ENCODE measurements at regions not wholly inside any gene's neighbourhood (a gene's known extent, or its start where the extent isn't known, plus 50 kb on each side); places are given as distances from the start of the nearest gene placed in this dataset.

DNA sequence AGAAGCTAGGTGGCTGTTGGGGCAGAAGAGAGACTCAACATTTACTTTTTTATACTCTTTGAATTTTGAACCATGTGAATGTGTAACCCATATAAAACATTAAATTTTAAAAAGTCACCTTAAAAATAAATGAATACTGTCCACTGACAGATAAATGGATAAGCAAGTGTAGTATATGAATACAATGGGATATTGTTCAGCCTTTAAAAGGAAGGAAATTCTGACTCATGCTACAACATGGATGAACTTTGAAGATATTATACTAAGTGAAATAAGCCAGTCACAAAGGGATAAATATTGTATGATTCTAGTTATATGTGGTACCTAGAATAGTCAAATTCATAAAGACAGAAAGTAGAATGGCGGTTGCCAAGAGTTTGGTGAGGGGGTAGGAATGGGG lies 113.9 kb downstream of the TMEM174 start:
- Histone ChIP-seq H3K4me3 (no peak overlapping the region), H3K4me1 (peaks cover 2% of the 10 kb centered on the region), H3K36me3 (no peaks in the 10 kb centered on the region), H3K9me3 (replicated peaks) (no peaks in the 10 kb centered on the region), H3K27me3 (ENCODE audit: low read depth) (peaks cover 64% of the 10 kb centered on the region), H3K27ac (replicated peaks) (no peak overlapping the region)
- no peak for DNase-seq
- TF ChIP-seq, protein P1, sequence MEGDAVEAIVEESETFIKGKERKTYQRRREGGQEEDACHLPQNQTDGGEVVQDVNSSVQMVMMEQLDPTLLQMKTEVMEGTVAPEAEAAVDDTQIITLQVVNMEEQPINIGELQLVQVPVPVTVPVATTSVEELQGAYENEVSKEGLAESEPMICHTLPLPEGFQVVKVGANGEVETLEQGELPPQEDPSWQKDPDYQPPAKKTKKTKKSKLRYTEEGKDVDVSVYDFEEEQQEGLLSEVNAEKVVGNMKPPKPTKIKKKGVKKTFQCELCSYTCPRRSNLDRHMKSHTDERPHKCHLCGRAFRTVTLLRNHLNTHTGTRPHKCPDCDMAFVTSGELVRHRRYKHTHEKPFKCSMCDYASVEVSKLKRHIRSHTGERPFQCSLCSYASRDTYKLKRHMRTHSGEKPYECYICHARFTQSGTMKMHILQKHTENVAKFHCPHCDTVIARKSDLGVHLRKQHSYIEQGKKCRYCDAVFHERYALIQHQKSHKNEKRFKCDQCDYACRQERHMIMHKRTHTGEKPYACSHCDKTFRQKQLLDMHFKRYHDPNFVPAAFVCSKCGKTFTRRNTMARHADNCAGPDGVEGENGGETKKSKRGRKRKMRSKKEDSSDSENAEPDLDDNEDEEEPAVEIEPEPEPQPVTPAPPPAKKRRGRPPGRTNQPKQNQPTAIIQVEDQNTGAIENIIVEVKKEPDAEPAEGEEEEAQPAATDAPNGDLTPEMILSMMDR (IDR thresholded peaks at IDR 0.05; ENCODE audit: borderline replicate concordance) = no peak
- intact Hi-C loops (cut with micrococcal nuclease) = no loop called here

- Histone ChIP-seq H3K36me3 (no peaks in the 10 kb centered on the region), H3K27me3 (ENCODE audit: low read depth) (peaks cover 45% of the 10 kb centered on the region), H3K4me3 (no peak overlapping the region), H3K9me3 (replicated peaks) (no peaks in the 10 kb centered on the region), H3K4me1 (peaks cover 15% of the 10 kb centered on the region), H3K27ac (replicated peaks) (no peak overlapping the region)
- TF ChIP-seq, protein P1 (IDR thresholded peaks at IDR 0.05; ENCODE audit: borderline replicate concordance) = no peak
- intact Hi-C loops (cut with micrococcal nuclease) = no loop called here
- DNase-seq = no peak
Observed at GRCh38 chr5:73284985-73285384, 112.0 kb downstream of the TMEM174 start.

- Histone ChIP-seq H3K27me3 (ENCODE audit: low read depth) (peaks cover 45% of the 10 kb centered on the region), H3K27ac (replicated peaks) (no peak overlapping the region), H3K4me3 (no peak overlapping the region), H3K4me1 (peaks cover 15% of the 10 kb centered on the region), H3K36me3 (no peaks in the 10 kb centered on the region), H3K9me3 (replicated peaks) (no peaks in the 10 kb centered on the region)
- DNase-seq = no peak
- TF ChIP-seq, protein P1 (IDR thresholded peaks at IDR 0.05; ENCODE audit: borderline replicate concordance) = no peak
- intact Hi-C loops (cut with micrococcal nuclease) = no loop called here
Observed at GRCh38 chr5:73284220-73284795, 111.3 kb downstream of the TMEM174 start.

- Histone ChIP-seq H3K4me3 (no peak overlapping the region), H3K4me1 (peaks cover 15% of the 10 kb centered on the region), H3K27me3 (ENCODE audit: low read depth) (peaks cover 43% of the 10 kb centered on the region), H3K36me3 (no peaks in the 10 kb centered on the region), H3K27ac (replicated peaks) (no peak overlapping the region), H3K9me3 (replicated peaks) (no peaks in the 10 kb centered on the region)
- TF ChIP-seq, protein P1 (IDR thresholded peaks at IDR 0.05; ENCODE audit: borderline replicate concordance) = no peak
- DNase-seq = no peak
- intact Hi-C loops (cut with micrococcal nuclease) = no loop called here
Observed at GRCh38 chr5:73282923-73283322, 109.9 kb downstream of the TMEM174 start.

- Histone ChIP-seq H3K36me3 (no peaks in the 10 kb centered on the region), H3K4me1 (peaks cover 15% of the 10 kb centered on the region), H3K9me3 (replicated peaks) (no peaks in the 10 kb centered on the region), H3K27ac (replicated peaks) (no peak overlapping the region), H3K4me3 (no peak overlapping the region), H3K27me3 (ENCODE audit: low read depth) (peaks cover 48% of the 10 kb centered on the region)
- intact Hi-C loops (cut with micrococcal nuclease) = no loop called here
- no peak for DNase-seq
- TF ChIP-seq, protein P1 (IDR thresholded peaks at IDR 0.05; ENCODE audit: borderline replicate concordance) = no peak
Observed at GRCh38 chr5:73282383-73282782, 109.4 kb downstream of the TMEM174 start.
